HG02943 (cell line): ENCODE measurements at regions not wholly inside any gene's neighbourhood (a gene's known extent, or its start where the extent isn't known, plus 50 kb on each side); places are given as distances from the start of the nearest gene placed in this dataset.

Experiments used
- ATAC-seq: cut with Tn5 transposase; IDR thresholded peaks from one replicate; pipeline ENCODE4 v1.9.1; 2021; ENCODE audit warnings: mild to moderate bottlenecking, low read depth, moderate library complexity; ENCODE audit not compliant: unreplicated experiment

DNA sequence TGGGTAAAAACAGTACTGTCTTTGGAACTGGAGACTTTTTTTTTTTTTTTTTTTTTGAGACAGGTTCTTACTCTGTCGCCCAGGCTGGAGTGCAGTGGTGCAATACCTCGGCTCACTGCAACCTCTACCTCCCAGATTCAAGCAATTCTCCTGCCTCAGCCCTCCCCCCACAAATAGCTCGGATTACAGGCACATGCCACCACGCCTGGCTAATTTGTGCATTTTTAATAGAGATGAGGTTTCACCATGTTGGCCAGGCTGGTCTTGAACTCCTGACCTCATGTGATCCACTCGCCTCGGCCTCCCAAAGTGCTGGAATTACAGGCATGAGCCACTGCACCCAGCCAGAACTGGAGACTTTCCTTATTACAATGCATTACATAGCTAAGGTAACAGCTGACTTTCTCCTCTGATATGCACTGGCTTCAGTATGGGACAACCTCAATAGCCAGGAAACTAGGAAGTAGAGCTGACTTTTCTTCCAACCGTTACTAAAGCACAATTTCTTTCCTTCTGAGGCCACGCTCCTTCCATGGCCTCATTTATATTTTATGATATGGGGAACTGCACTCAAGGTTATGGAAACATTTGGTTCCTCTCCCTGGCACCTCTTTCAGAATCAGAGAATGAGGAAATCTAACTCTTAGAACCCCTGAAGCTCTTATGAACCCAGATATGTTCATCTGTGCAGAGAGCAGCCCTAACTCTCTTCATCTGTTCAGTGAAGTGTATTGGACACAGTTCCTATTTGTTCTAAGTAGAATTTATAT is 53.5 kb upstream of the FAM9B start:
- no peak for ATAC-seq

DNA sequence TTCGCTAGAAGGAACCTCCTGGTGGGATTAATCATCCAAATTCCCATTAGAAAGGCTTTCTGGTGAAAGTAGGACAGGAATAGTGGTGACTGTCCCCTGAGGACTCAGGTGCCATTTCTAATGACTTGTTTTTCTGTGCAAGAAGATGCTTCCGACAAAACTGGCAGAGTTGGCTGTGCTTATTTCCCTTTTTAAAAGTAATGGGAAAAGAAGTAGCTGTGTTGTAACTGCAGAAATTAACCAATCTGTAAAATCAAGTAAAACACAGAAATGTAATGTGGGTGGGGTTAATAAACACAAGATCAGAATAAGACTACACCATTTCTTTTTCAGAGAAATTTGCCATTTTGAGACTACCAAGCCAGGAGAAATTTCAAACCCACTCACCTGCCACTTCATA is 55.0 kb upstream of the FAM9B start:
- no peak for ATAC-seq

DNA sequence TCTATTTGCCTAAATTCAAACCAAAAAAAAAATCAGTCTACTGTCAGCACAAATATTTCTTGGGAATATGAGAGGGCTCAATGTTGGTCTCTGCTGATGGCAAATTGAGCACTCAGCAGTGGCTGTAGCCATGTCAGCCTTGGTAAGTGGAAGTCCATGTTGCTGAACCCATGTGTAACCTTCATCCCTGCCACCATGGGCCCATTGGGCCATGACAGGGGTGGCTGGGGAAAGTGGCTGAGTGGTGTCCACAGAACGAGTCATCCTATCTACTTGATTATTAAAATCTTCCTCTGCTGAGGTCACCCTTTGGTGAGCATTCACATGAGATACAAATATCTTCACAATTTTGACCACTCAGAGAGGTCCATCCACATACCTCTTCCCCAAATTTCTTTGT is 56.8 kb upstream of the FAM9B start:
- ATAC-seq, result no peak

DNA sequence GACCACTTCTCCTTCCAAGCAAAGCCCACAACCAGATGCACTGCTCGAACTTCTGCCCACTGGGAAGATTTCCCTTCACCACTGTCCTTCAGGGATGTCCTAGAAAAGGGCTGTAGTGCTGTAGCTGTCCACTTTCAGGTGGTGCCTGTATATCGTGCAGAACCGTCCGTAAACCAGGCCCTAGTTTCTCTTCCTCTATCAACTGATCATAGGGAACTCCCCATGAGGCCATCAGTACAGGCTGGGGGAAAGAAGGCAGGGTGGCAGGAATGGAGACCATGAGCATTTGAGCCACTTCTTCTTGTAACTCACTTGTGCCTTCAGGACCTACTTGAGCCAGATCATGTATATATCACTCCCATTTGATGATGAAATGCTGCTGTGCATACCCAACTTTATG is 57.3 kb upstream of the FAM9B start:
- ATAC-seq, result no peak

DNA sequence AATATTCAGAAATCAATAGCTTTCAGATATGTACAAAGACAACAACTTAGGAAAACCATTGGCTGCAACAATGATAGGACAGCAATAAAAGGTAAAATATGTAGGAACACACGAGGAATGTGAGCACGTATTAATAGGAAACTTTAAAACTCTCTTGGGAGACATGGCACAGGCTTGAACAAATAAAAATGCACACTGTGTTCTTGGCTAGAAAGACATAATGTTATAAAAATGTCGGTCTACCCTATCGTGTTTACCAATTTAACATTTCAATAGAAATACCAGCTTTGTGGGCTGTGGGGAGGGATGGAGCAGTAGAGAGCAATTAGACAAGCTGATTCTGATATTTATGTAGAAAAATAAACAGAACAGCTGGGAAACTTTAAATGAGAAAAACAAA is 69.0 kb upstream of the FAM9B start:
- ATAC-seq, result no peak

DNA sequence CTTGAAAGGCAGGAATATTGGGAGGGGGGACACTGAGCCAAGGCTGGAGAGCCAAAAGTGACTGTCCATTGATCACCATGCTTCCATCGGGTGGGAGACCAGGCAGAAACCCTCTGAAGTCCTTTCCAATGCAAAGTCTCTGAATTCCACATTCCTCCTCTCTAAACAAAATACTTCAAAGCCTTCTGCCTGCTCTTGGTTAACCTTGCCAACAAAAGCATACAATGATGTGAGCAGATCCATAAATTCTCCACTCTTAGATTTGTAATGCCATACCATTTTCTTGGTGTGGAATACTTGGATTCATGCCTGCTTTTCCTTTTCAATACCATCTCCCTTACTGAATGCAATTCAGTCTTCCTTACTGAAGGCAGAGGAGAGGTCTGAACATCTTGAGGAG is 74.1 kb upstream of the FAM9B start:
- no peak for ATAC-seq

DNA sequence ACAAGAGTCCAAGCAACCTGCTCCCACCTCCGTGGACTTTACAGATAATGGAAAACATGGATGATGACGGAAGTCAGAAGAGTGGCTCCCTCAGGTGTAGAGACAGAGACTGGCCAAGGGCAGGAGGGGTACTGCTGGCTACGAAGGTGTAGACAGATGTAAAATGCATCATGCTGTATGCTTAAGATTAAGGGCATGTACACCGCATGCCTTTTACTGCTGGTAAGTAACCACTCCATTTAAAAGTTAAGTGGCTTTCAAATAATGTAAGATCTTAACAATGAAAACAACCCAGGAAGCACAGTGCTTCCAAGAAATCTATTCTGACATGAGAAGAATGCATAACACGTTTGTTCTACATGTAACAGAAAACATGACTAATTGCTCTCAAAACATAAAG is 76.9 kb upstream of the FAM9B start:
- no peak for ATAC-seq

DNA sequence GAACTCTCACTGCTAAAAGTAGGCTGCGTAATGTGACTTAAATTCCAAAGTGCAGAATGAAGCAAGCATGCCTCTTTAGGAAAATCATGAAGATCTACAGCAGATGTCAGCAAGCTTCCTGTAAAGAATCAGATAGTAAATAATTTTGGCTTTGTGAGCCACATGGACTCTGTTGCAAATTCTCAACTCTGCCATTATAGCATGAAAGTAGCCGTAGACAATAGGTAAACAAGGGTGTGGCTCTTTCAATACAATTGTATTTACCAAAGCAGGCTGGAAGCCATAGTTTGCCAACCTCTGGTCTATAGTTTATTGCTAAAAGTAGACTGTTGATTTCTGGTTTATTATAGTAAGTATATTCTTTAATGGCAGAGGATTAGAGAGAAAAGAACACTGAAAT is 80.3 kb upstream of the FAM9B start:
- ATAC-seq, result no peak

DNA sequence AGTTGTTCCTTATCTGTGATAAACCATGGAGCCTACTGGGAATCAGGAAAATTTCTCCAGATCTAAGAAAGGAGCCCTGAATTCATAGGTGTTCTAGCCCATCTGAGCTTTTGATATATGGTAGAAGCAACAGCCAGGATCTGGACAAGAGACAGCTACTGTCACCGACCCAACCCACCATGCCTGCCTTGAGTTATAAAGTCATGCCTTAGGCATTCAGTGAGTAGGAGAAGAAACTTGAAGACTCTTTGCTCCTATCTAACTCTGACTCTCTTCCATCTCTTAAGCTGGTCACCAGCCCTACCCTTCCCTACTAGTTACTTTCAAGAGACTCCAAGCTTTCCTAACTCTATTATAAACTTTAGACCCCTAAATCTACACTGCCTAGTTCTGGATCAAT is 83.9 kb upstream of the FAM9B start:
- no peak for ATAC-seq

DNA sequence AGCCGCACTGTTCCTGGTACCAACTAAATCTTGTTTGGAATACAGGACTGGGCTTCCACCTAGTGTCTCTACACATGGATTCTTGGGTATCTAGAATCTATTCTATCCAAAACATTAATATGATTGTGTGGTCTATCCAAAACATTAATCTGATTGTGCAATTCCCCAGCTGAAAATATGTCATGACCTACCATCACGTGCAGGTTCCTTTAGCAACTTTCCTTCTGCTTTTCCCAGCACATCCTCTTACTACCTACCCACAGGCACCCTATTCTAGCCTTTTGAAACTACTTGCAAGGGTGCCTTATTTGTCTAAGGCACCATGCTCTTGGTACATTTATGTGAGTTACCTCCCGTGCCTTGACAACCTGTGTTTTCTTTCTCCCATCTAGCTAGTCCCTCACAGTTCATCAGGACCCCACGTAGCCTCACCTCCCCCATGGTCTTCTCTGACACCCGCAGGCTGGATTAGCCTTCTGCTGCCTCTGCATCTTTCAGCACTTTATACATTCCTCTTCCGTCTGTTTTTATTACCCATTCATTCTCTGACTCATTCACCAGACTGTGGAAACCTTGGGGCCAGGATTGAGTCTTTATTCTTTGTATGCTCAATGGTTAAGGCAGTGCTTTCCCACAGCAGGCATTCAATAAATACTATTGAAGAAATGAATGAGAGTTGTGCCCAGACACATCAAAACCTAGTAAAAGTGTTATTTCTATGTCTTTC is 88.8 kb upstream of the FAM9B start:
- no peak for ATAC-seq

DNA sequence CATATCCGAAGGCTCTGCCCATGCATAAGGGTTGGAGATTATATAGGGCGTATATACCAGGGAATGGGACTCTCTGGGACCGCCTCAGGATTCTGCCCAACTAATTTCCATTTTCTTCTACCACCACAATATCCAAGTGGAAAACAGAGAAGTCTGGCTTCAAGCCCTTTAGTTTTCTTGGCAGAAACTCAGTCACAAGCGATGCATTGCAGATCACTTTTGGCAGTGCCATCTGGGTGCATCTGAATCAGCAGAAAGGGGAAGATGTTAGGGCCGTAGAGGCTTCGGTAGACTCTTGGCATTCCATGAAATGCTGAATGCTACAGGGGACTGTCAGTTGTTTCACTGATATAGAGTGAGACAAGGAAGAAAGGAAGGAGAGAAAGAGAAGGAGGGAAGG is 94.1 kb upstream of the FAM9B start:
- ATAC-seq, result no peak

DNA sequence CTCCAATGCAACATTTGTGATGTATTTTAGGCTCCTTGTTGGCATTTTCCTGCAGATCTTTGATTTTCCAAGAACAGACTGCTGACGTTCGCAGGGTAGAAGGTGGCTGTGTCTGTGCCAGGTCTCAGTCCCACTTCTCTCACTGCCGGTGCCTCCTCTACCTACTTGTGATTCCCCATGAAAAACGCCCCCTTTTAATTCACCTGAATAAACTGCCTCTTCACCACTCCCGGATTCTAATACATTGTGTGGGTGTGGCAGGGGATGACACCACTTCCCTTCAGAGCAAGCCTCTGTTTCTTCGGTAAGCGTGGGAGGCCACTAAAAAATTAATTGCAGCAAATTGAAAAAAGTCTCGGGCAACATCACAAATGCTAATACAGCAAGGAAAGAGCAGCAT is 96.1 kb upstream of the FAM9B start:
- no peak for ATAC-seq

DNA sequence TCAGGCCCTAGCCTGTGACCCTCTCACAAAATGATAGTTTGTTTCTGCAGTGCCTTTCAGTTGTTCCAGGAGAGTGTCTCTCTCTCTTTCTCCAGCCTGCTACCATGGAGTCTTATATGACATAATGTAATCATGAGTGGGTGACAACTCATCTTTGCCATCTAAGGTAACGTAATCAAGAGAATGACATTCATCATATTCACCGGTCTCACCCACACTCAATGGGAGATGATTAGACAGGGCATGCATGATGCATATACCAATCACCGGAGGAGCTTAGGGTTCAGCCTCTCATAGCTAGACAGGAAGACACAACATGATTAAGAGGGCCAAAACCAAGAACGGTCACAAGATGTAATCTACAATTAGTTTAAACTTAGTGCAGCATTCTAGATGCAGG is 97.1 kb upstream of the FAM9B start:
- no peak for ATAC-seq

DNA sequence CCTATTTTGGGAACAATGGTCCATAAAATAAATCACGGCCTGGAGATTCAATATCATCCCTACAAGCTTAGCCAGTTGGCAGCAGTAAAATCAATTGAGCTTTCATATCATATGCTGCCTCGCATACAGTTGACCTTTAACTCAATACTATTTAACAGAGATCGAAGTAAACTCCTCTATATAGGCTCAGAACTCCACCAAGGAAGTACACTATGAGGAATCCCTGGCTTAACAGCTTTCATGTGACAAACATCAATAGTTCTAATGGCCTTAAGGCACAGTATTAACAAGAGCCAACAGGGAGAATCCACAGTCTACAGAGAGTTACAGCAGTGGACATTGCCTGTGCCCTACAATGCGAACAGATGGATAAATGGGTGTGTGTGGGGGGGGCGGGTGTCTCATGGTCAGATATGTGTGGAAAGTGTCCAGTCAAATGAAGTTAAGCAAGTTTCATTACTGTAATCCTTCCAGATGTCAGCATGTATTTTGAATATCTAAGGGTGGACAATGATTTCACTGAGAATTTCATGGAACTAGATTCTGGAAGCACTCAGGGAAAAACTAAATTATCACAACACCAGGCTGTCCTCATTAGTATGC is 98.2 kb upstream of the FAM9B start:
- no peak for ATAC-seq

DNA sequence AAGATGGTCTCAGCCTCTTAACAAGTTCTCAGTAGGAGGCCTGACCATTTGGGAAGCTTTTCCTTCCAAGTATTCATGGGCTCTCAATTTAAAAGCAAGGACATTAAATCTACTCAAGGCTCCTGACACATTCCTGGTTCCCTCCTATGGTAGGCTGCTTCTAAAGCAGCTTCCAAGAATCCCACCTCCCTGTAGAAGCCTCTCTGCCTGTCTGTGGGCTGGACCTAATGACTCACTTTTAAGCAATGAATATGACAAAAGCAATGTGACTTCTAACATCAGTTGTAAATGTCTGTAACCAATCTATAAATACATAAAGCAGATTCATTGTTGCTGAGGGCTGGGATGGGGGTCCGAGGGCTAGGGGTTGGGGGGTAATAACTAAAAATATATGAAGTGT is 99.5 kb upstream of the FAM9B start:
- no peak for ATAC-seq

DNA sequence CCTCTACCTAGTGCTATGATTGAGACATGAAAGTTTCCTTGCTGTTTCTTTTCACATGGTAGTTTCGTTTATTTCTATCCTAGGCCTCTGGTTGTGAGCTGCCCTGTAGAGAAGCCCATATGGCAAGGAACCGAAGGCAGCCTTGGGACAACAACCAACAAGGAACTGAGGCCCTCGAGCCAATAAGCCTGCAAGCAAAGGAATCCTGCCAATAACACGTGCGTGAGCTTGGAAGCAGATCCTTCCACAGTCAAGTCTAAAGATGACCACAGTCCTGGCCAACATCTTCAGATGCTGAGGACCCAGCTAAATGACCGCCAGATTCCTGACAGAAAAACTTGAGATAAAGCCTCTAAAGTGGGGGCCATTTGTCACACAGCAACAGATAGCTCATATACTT is 100.4 kb upstream of the FAM9B start:
- no peak for ATAC-seq

DNA sequence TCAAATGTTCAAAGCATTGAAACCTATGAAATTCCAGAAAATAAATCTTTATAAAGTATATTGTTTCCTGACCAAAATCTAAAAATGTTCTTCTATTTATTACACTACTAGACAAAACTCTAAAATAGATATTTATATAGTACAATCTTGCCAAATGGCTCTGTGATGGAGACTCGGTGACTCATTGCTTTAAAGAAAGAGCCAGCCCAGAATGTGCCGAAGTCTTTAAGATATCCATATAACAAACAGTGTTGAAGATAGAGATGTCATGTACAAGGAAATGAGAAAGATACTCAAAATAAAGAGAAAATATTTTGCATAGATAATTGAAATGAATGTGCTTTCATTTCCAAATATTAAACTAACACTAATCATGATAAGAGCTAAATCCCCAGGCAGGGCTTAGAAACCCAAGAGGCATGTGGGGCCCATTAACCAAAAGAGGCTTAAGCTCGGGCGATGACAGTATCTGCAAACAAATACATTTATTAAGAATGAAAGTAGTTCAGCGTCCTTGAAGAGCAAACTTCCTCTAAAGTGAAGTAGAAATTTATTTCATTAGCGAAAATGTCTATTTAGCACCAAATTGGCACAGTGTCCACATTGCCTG is 102.1 kb upstream of the FAM9B start:
- no peak for ATAC-seq

DNA sequence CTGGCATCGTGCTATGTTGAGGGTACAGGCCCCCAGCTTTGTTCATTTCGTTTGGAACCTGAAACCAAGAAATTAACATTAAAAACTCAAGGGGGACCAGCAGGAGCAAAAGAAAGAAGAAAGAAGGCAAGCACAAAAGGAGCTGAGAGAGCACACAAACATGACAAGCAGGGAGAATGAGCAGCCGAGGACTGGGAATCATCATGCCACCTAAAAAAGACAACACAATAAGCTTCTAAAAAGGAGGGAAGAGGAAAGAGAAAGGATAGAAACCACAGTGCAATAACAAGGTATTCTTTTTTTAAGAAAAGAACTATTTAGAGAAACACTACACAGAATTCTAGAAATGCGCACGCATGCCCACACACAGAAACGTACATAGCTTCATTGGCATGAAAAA is 103.2 kb upstream of the FAM9B start:
- ATAC-seq, result no peak

DNA sequence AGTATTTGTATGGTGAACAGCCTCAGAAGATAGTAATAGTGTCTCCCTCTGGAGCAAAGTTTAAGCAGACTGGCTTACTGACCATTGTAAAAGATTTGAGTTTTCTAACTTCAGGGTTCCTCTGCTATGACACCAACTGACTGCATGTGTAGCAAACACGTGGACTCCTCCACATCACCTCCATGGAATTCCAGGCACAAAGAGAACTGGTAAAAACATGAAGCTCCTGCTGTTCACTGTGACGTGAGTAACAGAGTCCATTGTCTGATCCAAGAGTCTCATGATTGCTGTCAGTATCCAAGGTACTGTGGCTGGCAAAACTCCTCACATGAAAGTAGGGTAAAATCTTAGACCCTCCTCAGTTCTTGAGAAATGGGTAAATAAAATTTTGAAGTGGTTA is 107.6 kb upstream of the FAM9B start:
- no peak for ATAC-seq

DNA sequence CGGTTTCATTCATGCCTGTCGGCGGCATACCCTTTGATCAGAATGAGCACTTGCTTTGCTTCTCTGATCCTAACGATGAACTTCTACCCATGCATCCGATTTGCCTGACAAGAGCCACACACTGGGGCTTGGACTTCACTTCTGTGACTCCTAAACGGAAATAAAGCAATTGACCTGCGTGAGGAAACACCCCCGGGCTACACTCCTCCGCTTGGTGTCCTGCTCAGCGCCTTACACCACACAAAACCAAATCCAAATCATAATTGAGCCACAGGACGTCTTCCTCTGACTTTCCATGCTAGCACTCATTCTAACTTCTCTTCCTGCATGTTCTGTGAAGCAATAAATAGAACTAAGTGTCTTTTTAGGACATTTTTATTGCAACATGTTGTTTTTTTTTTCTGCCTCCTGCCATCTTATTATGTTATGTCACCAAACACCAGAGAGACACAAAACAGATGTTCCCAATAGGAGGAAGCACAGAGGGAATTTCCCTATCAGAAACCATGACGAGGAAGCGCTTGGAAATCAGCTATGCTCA is 110.8 kb upstream of the FAM9B start:
- ATAC-seq, result no peak

DNA sequence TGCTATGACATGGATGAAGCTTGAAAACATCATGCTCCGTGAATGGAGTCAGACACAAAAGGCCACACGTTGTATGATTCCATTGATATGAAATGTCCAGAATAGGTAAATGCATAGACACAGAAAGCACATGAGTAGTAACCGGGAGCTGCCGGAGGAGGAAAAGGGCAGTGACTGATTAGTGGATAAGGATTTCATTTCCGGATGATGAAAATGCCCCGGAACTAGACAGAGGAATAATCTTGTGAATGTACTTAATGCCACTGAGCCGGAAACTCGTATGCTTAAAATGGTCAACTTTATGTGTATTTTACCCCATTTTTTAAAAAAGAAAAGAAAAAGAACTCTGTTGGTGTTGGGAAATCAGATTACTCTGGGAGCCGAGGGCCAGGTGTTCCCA is 112.7 kb upstream of the FAM9B start:
- ATAC-seq, result no peak
